ENCODE measurements at regions not wholly inside any gene's neighbourhood (a gene's known extent, or its start where the extent isn't known, plus 50 kb on each side); places are given as distances from the start of the nearest gene placed in this dataset.

DNA sequence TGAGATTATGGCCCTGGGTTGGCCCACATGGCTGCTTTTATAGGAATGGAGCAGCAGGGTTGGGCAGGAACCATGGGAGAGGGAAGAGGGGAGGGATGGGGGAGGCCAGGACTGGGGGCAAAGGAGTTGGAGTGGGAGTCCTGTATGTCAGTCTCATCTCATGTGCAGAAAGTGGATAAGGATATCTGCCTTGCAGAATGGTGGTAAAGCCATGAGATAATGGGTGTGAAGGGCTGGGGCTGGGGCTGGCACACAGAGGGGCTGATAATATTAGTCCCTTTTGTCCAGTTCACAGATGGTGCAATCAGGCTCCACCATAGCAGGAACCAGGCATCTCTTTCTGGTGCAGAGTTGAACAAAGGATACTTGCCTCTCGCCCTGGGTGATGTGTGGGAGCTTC lies 101.3 kb downstream of the MRM1 start:
- DNase-seq (ENCODE audit: low read depth in 6 of 9, low spot score in 9 of 9): no peak
- no peaks in the 10 kb centered on the region for H3K36me3 ChIP-seq (ENCODE audit: control insufficient read depth in 2 of 2, insufficient read depth in 2 of 2, low read length in 1 of 2)
- H3K4me3 ChIP-seq (ENCODE audit: low read length in 2 of 2): no peak overlapping the region
- peaks cover 16 to 43% of the 10 kb centered on the region in 2 donors for H3K27me3 ChIP-seq (ENCODE audit: control insufficient read depth in 2 of 2, insufficient read depth in 1 of 2, low read length in 1 of 2)
- H3K9me3 ChIP-seq (ENCODE audit: control insufficient read depth in 2 of 2, insufficient read depth in 1 of 2, low read length in 1 of 2): no peaks in the 10 kb centered on the region
- WGBS: 33% methylated on average over 1 of the region's 1 CpG
- no peaks in the 10 kb centered on the region for H3K4me1 ChIP-seq (ENCODE audit: control insufficient read depth in 2 of 2, insufficient read depth in 2 of 2, low read length in 2 of 2)
- no peak overlapping the region for H3K27ac ChIP-seq (ENCODE audit: low read depth in 1 of 2, low read length in 1 of 2)

DNA sequence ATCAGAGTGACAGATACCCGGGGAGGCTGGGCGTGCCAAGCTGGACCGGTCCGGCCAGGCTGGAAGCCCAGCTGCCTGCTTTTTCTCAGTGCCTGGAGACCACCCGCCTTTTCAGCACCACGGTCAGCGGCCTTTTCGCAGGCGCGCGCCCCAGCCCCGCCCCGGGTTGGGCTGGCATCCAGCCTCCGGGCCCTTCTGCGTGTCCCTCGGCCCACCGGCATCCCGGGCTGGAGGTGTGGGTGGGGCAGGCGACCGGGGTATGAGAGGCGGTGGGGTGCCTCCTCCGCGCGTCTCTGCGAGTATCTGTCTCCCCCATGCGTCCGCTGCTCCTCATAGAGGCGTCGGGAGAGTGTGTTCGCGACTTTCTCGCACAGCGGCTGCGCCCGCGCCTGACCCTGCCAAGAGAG lies 102.5 kb downstream of the MRM1 start:
- Histone ChIP-seq H3K36me3 (ENCODE audit: control insufficient read depth in 2 of 2, insufficient read depth in 2 of 2, low read length in 1 of 2) (no peaks in the 10 kb centered on the region), H3K27me3 (ENCODE audit: control insufficient read depth in 2 of 2, insufficient read depth in 1 of 2, low read length in 1 of 2) (peaks cover 16 to 37% of the 10 kb centered on the region in 2 donors), H3K4me1 (ENCODE audit: control insufficient read depth in 2 of 2, insufficient read depth in 2 of 2, low read length in 2 of 2) (no peaks in the 10 kb centered on the region), H3K27ac (ENCODE audit: low read depth in 1 of 2, low read length in 1 of 2) (no peak overlapping the region), H3K4me3 (ENCODE audit: low read length in 2 of 2) (no peak overlapping the region), H3K9me3 (ENCODE audit: control insufficient read depth in 2 of 2, insufficient read depth in 1 of 2, low read length in 1 of 2) (no peaks in the 10 kb centered on the region)
- DNase-seq (ENCODE audit: low read depth in 6 of 9, low spot score in 9 of 9): peak in 5 of 9 donors; percentile 59 to 74 (median 65)
- 5% methylated on average over 36 of the region's 36 CpGs for WGBS

DNA sequence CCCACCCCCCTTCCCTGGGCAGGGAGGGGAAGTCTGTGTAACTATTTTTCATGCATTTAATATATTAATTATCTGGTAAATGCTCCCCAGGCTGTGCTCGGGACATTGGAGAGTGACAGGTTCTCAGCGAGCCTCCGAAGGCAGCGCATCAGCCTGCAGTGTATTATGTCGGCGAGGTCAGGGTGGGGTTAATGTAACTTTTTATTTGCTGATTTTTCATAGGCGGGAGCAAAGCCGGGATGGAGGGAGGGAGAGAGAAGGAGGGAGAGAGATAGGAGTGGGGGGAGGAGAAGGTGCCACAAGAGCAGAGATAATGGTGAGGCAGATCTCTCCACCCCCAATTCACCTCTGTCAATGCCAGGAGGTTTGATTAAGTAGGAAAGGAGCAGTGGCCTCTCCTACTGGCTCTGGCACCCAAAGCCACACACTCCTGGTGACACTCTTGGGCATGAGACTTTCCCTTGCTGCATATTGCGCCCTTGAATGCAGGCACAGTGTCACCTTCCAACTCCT lies 104.0 kb downstream of the MRM1 start:
- no peaks in the 10 kb centered on the region for H3K4me1 ChIP-seq (ENCODE audit: control insufficient read depth in 2 of 2, insufficient read depth in 2 of 2, low read length in 2 of 2)
- H3K27me3 ChIP-seq (ENCODE audit: control insufficient read depth in 2 of 2, insufficient read depth in 1 of 2, low read length in 1 of 2): peaks cover 16 to 37% of the 10 kb centered on the region in 2 donors
- WGBS: 88% methylated on average over 9 of the region's 9 CpGs
- H3K36me3 ChIP-seq (ENCODE audit: control insufficient read depth in 2 of 2, insufficient read depth in 2 of 2, low read length in 1 of 2): no peaks in the 10 kb centered on the region
- H3K9me3 ChIP-seq (ENCODE audit: control insufficient read depth in 2 of 2, insufficient read depth in 1 of 2, low read length in 1 of 2): no peaks in the 10 kb centered on the region
- no peak overlapping the region for H3K27ac ChIP-seq (ENCODE audit: low read depth in 1 of 2, low read length in 1 of 2)
- no peak overlapping the region for H3K4me3 ChIP-seq (ENCODE audit: low read length in 2 of 2)
- no peak for DNase-seq (ENCODE audit: low read depth in 6 of 9, low spot score in 9 of 9)

DNA sequence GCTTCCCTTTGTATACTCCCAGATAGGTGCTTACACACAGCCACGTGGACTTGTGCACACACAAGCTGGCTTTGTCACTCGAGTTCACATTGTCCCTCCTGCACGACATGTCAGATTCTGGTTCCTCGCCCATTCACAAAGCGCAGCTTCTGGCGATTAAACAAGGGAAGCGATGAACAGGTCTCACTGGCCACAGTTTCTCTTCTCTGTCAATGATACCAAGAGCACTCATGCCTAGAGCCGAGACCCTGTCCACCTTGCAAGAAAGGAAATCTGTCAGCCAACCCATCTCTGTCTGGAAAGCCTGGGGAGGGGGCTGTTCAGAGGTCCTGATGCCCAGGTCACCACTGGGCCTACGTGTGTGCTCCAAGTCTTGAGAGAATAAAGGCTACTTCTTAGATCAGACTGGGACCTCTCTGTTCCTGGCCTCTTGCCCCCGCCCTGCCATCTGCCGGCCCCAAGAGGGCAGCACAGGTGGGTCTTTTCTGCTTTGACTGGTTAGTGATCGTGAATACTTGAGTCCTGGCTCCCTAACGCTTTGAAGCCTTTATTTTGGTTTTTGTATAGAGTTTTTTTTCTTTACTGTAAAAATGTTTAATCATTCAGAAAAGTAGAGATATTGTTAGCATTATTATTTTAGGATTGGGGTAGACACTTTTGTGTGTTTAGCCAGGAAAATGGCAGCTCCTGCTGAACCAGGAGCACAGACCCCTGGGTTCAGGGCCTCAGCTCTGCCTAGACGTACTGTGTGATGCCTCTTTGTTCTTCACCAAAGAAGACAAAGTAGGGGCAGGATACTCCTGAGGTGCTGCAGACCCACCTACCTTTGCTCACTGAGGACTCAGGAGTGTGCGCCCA lies 104.7 kb downstream of the MRM1 start:
- no peak overlapping the region for H3K4me3 ChIP-seq (ENCODE audit: low read length in 2 of 2)
- peaks cover 16 to 37% of the 10 kb centered on the region in 2 donors for H3K27me3 ChIP-seq (ENCODE audit: control insufficient read depth in 2 of 2, insufficient read depth in 1 of 2, low read length in 1 of 2)
- no peaks in the 10 kb centered on the region for H3K4me1 ChIP-seq (ENCODE audit: control insufficient read depth in 2 of 2, insufficient read depth in 2 of 2, low read length in 2 of 2)
- H3K36me3 ChIP-seq (ENCODE audit: control insufficient read depth in 2 of 2, insufficient read depth in 2 of 2, low read length in 1 of 2): no peaks in the 10 kb centered on the region
- H3K9me3 ChIP-seq (ENCODE audit: control insufficient read depth in 2 of 2, insufficient read depth in 1 of 2, low read length in 1 of 2): no peaks in the 10 kb centered on the region
- DNase-seq (ENCODE audit: low read depth in 6 of 9, low spot score in 9 of 9): peak in 2 of 9 donors; percentile 38 to 56
- no peak overlapping the region for H3K27ac ChIP-seq (ENCODE audit: low read depth in 1 of 2, low read length in 1 of 2)
- 62% methylated on average over 15 of the region's 15 CpGs for WGBS

DNA sequence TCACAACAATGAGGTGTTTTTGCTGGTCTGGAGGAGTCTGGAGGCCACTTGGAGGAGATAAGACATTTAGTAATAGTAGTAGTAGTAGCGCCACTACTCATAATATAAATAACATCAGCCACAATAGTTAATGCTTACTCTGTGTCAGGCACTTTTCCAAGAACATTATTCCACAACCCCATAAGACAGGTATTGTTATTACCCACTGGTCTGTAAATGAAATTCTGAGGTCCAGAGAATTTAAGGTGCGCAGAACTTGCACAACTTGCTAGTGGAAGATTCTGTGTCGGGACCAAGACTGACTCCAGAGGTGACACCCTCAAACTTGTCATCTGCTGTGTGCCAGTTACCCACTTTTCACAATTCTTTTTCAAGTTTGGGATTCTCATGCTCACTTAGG lies 106.5 kb downstream of the MRM1 start:
- H3K9me3 ChIP-seq (ENCODE audit: control insufficient read depth in 2 of 2, insufficient read depth in 1 of 2, low read length in 1 of 2): no peaks in the 10 kb centered on the region
- H3K4me1 ChIP-seq (ENCODE audit: control insufficient read depth in 2 of 2, insufficient read depth in 2 of 2, low read length in 2 of 2): no peaks in the 10 kb centered on the region
- H3K27me3 ChIP-seq (ENCODE audit: control insufficient read depth in 2 of 2, insufficient read depth in 1 of 2, low read length in 1 of 2): peaks cover 19 to 37% of the 10 kb centered on the region in 2 donors
- H3K36me3 ChIP-seq (ENCODE audit: control insufficient read depth in 2 of 2, insufficient read depth in 2 of 2, low read length in 1 of 2): no peaks in the 10 kb centered on the region
- no peak overlapping the region for H3K27ac ChIP-seq (ENCODE audit: low read depth in 1 of 2, low read length in 1 of 2)
- no peak overlapping the region for H3K4me3 ChIP-seq (ENCODE audit: low read length in 2 of 2)
- DNase-seq (ENCODE audit: low read depth in 6 of 9, low spot score in 9 of 9): no peak
- WGBS: 98% methylated on average over 3 of the region's 3 CpGs

DNA sequence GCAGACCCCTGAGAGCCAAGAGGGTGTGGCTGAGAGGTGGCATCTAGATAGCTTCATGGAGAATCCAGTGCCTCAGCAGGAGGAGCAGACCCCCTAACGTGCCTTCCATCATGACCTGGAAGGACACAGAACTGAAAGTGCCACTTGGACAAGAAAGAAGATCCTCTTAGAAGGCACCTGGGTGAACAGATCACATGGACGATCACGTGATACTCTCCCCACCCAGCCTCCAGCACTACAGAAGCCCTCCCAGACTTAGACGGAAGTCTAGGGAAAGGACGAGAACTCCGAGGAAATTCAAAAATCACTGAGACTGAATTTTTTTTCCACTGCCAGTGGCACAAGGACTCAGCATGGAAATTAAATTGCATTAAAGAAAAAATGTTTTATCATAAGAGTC lies 113.4 kb downstream of the MRM1 start:
- WGBS: 92% methylated on average over 6 of the region's 6 CpGs
- Histone ChIP-seq H3K27ac (ENCODE audit: low read depth in 1 of 2, low read length in 1 of 2) (no peak overlapping the region), H3K27me3 (ENCODE audit: control insufficient read depth in 2 of 2, insufficient read depth in 1 of 2, low read length in 1 of 2) (peaks cover 3 to 15% of the 10 kb centered on the region in 2 donors)

DNA sequence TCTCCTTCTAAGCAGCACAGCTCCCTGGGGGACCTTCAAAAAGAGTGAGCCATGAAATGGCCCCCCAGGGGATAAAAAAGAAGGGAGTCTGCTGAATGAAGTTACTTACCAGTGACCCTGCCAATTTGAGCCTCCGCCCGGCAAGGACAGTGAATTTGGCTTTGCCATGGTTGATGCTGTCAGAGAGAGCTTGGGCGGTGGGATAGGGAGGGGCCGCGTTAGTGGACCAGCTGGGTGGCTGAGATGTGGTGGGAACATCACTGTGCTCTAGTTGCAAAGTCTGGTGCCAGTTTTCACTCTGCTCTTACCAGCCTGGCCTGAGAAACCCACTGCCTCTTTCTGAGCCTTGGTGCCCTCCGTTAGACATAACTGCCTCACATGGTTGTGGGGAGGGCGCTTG lies 114.6 kb downstream of the MRM1 start:
- Histone ChIP-seq H3K27ac (ENCODE audit: low read depth in 1 of 2, low read length in 1 of 2) (no peak overlapping the region), H3K9me3 (ENCODE audit: control insufficient read depth in 2 of 2, insufficient read depth in 1 of 2, low read length in 1 of 2) (no peaks in the 10 kb centered on the region), H3K4me3 (ENCODE audit: low read length in 2 of 2) (no peak overlapping the region), H3K27me3 (ENCODE audit: control insufficient read depth in 2 of 2, insufficient read depth in 1 of 2, low read length in 1 of 2) (peaks cover 3 to 15% of the 10 kb centered on the region in 2 donors), H3K36me3 (ENCODE audit: control insufficient read depth in 2 of 2, insufficient read depth in 2 of 2, low read length in 1 of 2) (no peaks in the 10 kb centered on the region), H3K4me1 (ENCODE audit: control insufficient read depth in 2 of 2, insufficient read depth in 2 of 2, low read length in 2 of 2) (no peaks in the 10 kb centered on the region)
- DNase-seq (ENCODE audit: low read depth in 6 of 9, low spot score in 9 of 9): no peak
- WGBS: 96% methylated on average over 7 of the region's 7 CpGs

More for the DNA sequence above, 113.4 kb downstream of the MRM1 start:
- no peak for DNase-seq (ENCODE audit: low read depth in 6 of 9, low spot score in 9 of 9)
- no peaks in the 10 kb centered on the region for H3K9me3 ChIP-seq (ENCODE audit: control insufficient read depth in 2 of 2, insufficient read depth in 1 of 2, low read length in 1 of 2)
- no peak overlapping the region for H3K4me3 ChIP-seq (ENCODE audit: low read length in 2 of 2)
- H3K36me3 ChIP-seq (ENCODE audit: control insufficient read depth in 2 of 2, insufficient read depth in 2 of 2, low read length in 1 of 2): no peaks in the 10 kb centered on the region
- H3K4me1 ChIP-seq (ENCODE audit: control insufficient read depth in 2 of 2, insufficient read depth in 2 of 2, low read length in 2 of 2): no peaks in the 10 kb centered on the region

DNA sequence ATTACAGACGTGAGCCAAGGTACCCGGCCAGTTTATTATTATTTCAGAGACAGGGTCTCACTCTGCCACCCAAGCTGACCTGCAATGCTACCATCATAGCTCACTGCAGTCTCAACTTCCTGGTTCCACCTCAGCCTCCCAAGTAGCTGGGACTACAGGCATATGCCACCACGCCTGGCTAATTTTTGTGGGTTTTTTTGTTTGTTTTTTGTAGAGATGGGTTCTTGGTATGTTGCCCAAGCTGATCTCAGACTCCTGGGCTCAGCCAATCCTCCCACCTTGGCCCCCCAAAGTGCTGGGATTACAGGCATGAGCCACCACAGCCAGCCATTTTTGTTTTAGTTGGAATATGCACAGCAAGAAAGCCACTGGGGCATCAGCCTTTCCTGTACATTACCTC lies 115.7 kb downstream of the MRM1 start:
- no peaks in the 10 kb centered on the region for H3K36me3 ChIP-seq (ENCODE audit: control insufficient read depth in 2 of 2, insufficient read depth in 2 of 2, low read length in 1 of 2)
- WGBS: 92% methylated on average over 3 of the region's 3 CpGs

DNA sequence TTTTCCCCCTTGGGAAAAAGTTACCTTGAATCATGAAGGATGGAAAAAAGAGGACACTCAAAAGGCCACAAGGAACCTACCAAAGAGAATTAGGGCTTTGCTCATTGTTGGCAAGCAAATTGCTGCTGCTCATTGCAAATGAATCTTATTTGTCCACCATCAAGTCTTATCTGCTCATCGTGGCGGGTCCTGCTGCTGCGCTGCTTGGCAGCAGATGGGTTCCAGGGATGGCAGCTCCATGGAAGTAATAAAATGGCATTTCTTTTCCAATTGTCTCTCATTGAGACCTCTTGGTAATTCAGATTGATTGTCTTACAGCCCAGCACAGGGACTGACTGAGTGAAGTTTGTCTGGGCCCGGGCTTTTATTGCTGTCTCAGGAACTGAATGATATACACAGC lies 118.7 kb downstream of the MRM1 start:
- 95% methylated on average over 4 of the region's 4 CpGs for WGBS
- no peaks in the 10 kb centered on the region for H3K36me3 ChIP-seq (ENCODE audit: control insufficient read depth in 2 of 2, insufficient read depth in 2 of 2, low read length in 1 of 2)
- H3K27me3 ChIP-seq (ENCODE audit: control insufficient read depth in 2 of 2, insufficient read depth in 1 of 2, low read length in 1 of 2): peaks cover 0 to 5% of the 10 kb centered on the region in 2 donors
- DNase-seq (ENCODE audit: low read depth in 6 of 9, low spot score in 9 of 9): no peak
- H3K4me3 ChIP-seq (ENCODE audit: low read length in 2 of 2): no peak overlapping the region
- H3K27ac ChIP-seq (ENCODE audit: low read depth in 1 of 2, low read length in 1 of 2): no peak overlapping the region
- no peaks in the 10 kb centered on the region for H3K9me3 ChIP-seq (ENCODE audit: control insufficient read depth in 2 of 2, insufficient read depth in 1 of 2, low read length in 1 of 2)
- peaks cover 31 to 40% of the 10 kb centered on the region in 2 donors for H3K4me1 ChIP-seq (ENCODE audit: control insufficient read depth in 2 of 2, insufficient read depth in 2 of 2, low read length in 2 of 2)

More for the DNA sequence above, 115.7 kb downstream of the MRM1 start:
- Histone ChIP-seq H3K4me3 (ENCODE audit: low read length in 2 of 2) (no peak overlapping the region), H3K27ac (ENCODE audit: low read depth in 1 of 2, low read length in 1 of 2) (no peak overlapping the region), H3K27me3 (ENCODE audit: control insufficient read depth in 2 of 2, insufficient read depth in 1 of 2, low read length in 1 of 2) (peaks cover 0 to 15% of the 10 kb centered on the region in 2 donors), H3K4me1 (ENCODE audit: control insufficient read depth in 2 of 2, insufficient read depth in 2 of 2, low read length in 2 of 2) (peaks cover 10 to 11% of the 10 kb centered on the region in 2 donors), H3K9me3 (ENCODE audit: control insufficient read depth in 2 of 2, insufficient read depth in 1 of 2, low read length in 1 of 2) (no peaks in the 10 kb centered on the region)
- DNase-seq (ENCODE audit: low read depth in 6 of 9, low spot score in 9 of 9): no peak

Data from thymus (tissue), 11 donors.